HG02938 (cell line): ENCODE measurements at regions not wholly inside any gene's neighbourhood (a gene's known extent, or its start where the extent isn't known, plus 50 kb on each side); places are given as distances from the start of the nearest gene placed in this dataset.
"Not testable (repeated sequence)": the region's sequence is repeated elsewhere in the genome, so short reads cannot be mapped to it uniquely, and the experiment has no call there.

ENCODE experiments used
- ATAC-seq: cut with Tn5 transposase; IDR thresholded peaks from one replicate; pipeline ENCODE4 v1.9.1; 2021; ENCODE audit warnings: mild to moderate bottlenecking, moderate library complexity; ENCODE audit not compliant: unreplicated experiment

GRCh38 chr7:106456329-106456728, 171.5 kb upstream of the NAMPT start:
- ATAC-seq, result no peak

DNA sequence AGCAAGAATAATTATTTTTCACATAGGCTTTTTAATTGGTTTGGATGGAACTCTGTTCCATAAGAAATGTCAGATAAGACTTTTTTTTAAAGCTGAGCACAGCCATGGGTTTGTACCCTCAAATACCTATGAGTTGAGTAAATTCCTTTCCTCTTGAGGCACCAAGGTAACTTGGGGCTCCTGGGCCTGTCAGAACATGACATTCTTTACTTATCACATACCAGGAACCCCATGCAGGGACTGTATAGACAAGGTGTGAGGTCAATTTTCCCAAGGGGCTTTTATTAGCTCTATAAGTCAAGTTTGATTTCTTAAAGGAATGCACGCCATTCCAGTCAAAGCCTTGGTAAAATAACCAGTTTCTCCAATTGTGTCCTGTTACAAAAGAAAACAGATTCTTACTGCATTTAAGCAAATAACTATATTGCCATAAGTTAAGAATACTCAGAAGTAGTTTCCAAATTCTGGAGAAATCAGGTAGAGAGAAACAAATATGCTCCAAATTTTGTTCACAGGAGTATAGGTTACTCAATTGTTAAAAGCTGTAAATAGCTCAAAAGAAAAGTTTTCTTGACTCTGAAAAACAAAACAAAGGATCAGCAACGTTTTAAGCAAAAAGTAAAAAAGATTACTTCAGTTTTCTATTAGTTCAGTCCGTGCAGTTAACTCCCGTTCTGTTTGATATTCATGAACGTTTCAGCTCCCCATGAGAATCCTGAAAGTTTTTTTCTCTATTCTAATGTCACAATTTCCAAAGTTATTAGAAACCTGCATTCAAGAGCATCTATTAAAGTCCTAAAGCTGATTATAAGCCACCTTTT, 167.5 kb upstream of the NAMPT start:
- no peak for ATAC-seq

- no peak for ATAC-seq
These were observed 166.4 kb upstream of the NAMPT start for GRCh38 chr7:106451171-106451570.

GRCh38 chr7:106450716-106451115, 165.9 kb upstream of the NAMPT start:
- no peak for ATAC-seq

DNA sequence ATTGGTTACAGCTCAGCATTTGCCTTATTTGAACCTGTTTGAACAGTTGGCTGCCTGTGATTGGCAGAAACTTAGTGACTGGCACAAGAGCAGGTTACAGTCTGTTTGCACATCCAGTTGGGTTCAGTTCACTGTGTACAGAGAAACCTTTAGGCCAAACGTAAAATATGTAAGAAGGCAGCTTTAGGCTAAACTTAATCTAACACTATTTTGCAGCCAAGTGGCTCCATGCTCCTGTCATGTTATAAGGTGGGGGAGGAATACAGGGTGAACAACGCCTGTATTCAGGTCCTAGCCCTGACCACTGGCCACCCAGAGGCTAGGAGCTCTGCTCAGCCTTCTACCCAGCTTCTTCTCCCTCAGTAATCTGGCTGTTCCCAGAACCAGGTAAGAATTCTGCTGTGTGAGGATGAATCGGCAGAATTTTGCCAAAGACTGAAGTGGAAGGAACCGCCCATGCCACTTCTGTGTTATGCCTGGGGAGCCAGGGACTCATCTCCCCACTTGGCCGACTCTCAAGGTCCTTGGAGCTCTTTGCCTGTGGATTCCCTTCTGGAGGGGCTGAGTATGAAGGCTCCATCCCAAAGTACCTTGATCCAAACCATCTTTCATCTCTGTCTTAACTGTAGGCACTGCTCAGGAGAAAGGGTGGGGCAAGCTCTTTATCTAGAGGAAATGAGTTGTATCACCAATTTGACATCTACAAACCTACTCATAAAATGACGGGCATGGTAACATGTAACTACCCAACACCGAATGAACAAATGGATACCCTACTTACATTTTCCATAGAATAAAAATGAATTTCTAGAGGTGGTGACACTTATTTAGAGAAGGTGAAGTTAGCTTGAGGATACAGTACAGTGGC, 164.4 kb upstream of the NAMPT start:
- ATAC-seq, result no peak

- ATAC-seq, result no peak
These were observed 163.7 kb upstream of the NAMPT start for GRCh38 chr7:106448346-106448991.

- ATAC-seq, result no peak
These were observed 162.6 kb upstream of the NAMPT start for GRCh38 chr7:106447318-106447847.

DNA sequence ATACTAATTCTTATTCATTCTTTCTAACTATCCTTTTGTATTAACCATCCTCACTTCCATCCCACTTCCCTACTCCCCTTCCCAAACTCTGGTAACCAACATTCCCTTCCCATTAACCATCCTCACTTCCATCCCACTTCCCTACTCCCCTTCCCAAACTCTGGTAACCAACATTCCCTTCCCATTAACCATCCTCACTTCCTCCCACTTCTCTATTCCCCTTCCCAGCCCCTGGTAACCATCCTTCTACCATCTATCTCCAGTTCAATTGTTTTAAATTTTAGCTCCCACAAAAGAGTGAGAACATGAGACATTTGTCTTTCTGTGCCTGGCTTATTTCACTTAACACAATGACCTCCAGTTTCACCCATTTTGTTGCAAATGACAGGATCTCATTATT, 160.6 kb upstream of the NAMPT start:
- not testable (repeated sequence) for ATAC-seq

DNA sequence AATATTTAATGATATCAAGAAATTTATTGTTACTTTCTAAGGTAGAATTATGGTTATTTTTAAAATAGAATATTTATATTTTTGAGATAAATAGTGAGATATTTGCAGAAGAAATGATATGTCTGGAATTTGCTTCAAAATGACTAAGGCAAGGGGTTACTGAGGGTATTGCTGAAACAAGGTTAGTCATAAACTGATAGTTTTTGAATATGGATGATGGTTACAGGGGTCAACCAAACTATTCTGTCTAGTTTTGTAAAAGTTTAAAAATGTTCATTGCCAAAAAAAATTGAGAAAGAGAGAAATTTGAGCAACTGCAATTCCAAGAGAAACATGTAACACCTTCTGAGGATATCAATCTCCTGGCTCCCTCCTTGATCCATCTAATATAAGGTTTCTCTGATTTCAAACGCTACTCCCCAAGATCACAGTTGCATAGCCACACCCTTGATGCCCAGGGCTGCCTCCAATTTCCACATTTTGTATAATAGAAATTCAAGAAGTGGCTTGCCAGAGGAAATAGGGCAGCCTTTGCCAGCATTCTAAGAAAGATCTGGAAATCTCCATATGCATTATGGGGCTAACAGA, 159.4 kb upstream of the NAMPT start:
- ATAC-seq, result no peak

- no peak for ATAC-seq
These were observed 158.4 kb upstream of the NAMPT start for GRCh38 chr7:106443156-106443555.

GRCh38 chr7:106442476-106442875, 157.7 kb upstream of the NAMPT start:
- ATAC-seq, result no peak

GRCh38 chr7:106441343-106441742, 156.6 kb upstream of the NAMPT start:
- ATAC-seq, result not testable (repeated sequence)

DNA sequence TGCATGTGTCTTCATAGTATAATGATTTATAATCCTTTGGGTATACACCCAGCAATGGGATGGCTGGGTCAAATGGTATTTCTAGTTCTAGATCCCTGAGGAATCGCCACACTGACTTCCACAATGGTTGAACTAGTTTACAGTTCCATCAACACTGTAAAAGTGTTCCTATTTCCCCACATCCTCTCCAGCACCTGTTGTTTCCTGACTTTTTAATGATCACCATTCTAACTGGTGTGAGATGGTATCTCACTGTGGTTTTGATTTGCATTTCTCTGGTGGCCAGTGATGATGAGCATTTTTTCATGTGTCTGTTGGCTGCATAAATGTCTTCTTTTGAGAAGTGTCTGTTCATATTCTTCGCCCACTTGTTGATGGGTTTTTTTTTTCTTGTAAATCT, 152.2 kb upstream of the NAMPT start:
- not testable (repeated sequence) for ATAC-seq

- ATAC-seq, result no peak
These were observed 148.6 kb upstream of the NAMPT start for GRCh38 chr7:106433377-106433776.

- ATAC-seq, result no peak
These were observed 146.0 kb upstream of the NAMPT start for GRCh38 chr7:106430535-106431455.

- no peak for ATAC-seq
These were observed 145.3 kb upstream of the NAMPT start for GRCh38 chr7:106430103-106430502.

DNA sequence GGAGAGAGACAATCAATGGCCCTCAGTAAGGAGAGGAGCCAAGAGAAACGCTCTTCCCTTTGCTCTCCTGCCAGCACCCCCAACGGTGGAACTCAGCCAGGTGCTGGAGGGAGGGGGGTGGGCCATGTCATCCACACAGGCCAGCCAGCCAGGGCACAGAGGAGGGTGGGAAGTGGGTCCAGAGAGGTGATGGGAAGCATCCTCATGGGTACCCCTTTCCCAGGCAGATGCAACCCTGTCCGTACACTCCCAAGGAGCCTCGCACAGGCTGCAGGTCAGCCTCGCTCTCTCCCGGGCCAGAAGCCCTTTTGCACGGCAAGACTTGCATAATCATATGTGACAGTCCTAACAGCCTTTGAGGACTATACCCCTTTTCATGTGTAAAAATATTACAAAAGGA, 142.0 kb upstream of the NAMPT start:
- no peak for ATAC-seq

DNA sequence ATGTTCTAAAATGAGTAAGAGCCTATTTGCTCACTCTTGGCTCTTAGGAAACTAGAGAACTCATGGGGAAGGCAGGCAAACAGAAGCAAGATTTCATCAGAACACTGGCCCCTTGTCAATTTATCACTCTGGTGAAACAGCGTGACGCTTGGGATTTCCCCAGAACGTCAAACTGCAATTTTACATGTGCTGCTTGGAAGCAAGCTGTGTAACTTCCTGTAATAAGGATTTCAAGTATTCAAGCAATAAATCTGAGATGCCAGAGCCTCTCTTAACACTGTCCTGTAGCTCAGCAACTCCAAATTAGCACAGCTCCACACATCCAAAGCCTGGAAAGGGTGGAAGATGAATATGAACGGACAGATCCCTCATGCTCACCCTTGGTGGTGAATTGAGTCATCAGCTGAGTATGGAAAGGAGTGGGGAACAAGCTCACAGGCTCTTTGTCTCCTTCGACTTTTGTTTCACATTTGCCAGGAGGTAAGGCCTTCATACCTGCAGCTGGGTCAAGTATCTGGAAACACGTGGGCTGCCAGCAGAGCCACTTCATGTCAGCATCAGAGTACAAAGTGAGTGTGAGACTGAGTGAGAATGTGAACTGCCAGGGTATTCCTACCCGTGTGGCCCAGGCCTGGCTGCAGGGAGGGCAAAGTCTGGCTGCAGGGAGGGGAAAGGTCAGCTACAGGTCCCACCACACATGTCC, 140.4 kb upstream of the NAMPT start:
- ATAC-seq, result peak; percentile 92

GRCh38 chr7:106424476-106425016, 139.8 kb upstream of the NAMPT start:
- ATAC-seq, result no peak
